Stimulated activated CD8-positive, alpha-beta memory T cell treated with anti-CD3 and anti-CD28 coated beads, Interleukin-7, amount 100 ng/mL, for 1 hour (primary cell): ENCODE measurements at regions not wholly inside any gene's neighbourhood (a gene's known extent, or its start where the extent isn't known, plus 50 kb on each side); places are given as distances from the start of the nearest gene placed in this dataset.
"Not testable (repeated sequence)": the region's sequence is repeated elsewhere in the genome, so short reads cannot be mapped to it uniquely, and the experiment has no call there.

ENCODE experiments used
- DNase-seq, 2 donors: peaks; one replicate each; pipeline ENCODE4 v3.0.0-alpha.2; 2020; ENCODE audit warnings: low read depth in 2 of 2

DNA sequence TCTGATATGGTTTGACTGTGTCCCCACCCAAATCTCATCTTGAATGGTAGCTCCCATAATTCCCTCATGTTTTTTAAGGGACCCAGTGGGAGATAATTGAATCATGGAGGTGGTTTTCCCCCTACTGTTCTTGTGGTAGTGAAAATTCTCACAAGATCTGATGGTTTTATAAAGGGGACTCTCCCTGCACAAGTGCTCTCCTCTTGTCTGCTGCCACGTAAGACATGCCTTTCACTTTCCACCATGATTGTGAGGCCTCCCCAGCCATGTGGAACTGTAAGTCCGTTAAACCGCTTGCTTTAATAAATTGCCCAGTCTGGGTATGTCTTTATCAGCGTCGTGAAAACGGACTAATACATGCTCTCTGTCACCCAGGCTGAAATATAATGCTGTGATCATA lies 200.9 kb upstream of the SLIT2 start:
- no peak for DNase-seq

DNA sequence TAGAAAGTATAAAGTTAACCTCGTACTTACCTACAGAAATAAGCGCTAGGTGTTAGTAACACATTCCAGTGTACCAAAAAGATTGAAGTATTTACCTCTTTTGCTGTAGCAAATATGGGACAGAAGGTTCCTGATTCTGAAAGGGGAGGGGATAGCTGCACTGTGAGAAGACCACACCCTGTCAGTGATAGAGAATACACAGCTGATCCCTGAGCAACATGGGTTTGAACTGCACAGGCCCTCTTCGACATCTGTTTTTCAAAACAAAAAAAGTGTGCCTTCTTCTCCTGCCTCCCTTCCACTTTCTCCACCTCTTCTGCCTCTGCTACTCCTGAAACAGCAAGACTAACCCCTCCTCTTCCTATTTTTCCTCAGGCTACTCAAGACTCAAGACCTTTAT lies 201.8 kb upstream of the SLIT2 start:
- DNase-seq: no peak

DNA sequence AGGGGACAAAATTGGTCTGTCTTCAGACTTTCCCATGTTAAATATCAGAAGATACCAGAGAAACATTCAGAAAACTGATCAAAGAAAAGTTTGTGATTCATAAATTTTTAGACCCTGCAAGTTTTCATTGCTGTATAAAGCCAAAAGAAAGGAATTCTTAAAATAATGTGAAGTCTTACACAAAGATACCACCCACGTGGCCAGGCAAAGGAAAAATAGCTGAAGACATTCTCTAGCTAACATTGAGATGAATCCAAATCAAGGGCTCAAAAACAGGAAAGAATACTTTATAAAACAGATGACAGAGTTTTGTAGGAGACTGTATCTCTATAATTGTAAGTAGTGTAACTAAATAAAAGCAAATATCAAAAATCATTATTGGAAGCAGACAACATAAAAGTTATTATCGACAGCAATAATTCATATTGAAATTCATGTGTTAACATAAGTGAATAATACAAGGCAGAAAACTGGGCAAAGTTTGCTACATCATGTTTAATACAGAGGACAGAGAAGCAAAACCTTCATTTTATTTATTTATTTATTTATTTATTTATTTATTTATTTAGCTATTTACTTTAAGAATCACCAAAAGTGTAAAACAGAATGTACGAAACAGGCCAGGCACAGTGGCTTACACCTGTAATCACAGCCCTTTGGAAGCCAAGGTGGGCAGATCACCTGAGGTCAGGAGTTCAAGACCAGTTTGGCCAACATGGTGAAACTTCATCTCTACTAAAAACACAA lies 204.6 kb upstream of the SLIT2 start:
- DNase-seq: no peak

DNA sequence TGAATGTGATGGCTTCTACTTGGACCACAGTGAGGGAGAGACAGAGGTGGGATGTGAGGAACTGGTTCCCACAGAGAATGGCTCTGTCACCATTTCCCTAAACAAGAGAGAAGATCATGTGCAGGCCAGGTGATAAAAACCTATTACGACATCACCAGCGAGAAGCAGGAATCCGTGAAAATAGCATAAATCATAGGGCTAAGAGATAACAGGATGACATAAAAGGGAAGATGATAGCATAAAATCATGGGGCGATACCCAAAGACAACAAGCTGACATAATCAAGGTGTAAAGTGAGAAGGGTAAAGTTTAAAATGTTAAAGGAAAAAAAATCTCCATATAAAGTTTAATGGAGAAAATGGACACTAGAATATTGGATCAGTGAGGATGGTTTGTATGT lies 205.5 kb upstream of the SLIT2 start:
- no peak for DNase-seq

DNA sequence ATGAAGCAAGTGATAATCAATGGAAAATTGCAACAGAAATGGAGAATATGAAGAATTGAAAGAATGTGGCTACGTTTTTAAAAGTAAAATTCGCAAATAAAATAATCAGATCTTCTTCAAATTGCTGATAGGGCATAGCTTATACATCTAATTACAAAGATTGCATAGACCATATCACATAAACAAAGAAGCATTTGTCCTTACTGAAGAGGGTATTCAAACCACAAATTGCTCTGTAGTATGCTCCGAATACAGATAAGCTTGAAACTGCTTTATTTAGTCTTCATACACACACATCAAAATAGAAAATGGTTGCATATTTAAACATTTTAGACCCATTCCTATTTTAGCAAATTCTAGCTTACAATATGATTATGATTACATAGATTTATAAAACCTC lies 206.7 kb upstream of the SLIT2 start:
- no peak for DNase-seq

DNA sequence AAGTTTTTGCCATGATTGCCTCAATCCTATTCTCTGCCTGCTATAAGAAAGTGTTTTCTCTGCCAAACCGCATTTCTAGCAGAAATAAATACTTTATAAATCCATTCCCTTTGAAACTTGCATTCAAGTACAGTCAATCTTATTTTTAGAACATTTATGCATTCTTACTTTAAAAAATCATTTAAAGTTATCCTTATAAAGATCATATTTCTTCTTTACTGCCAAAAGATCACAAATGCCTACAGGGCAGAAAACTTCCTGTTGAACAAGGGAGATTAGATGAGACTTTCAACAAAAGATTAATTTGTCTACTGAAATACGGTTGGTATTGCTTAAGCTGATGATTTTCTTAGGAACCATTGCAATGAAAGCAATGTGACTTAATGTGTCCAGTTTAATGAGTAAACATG lies 207.2 kb upstream of the SLIT2 start:
- DNase-seq: no peak

DNA sequence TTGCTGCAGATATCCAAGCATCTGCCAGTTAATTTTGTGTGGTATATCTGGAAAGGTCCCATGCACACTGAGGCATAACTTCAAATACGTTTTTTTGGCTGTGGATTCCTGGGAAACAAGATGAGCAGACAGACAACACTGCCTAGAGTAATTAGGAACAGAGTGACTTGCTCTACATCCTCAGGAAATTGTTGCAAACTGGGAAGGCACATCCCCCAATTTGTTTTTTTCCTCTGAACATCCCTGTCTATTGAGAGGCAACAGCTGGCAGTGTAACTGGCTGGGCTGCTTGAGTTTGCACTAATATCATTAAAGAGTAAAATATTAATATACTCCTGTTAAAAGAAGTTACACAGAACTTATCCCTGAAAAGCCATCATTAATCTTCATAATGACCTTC lies 207.7 kb upstream of the SLIT2 start:
- DNase-seq: no peak

DNA sequence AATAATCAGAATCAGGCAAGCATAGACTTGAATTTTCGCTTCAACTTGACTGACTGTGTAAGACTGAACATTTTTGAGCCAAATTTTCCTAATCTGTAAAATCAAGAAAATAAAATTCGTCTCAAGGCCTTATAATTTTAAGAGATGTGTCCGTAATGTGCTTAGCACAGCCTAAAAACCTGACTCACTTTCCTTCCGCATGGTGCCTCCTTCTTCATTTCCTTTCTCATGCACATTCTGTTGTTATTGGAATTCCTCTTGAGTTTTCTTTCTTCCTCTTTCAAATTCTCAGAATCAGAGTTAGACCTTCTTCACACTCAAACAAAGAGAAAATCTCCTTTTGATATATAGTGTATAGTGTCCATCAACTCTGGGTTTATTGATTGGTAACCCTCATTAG lies 208.9 kb upstream of the SLIT2 start:
- no peak for DNase-seq

DNA sequence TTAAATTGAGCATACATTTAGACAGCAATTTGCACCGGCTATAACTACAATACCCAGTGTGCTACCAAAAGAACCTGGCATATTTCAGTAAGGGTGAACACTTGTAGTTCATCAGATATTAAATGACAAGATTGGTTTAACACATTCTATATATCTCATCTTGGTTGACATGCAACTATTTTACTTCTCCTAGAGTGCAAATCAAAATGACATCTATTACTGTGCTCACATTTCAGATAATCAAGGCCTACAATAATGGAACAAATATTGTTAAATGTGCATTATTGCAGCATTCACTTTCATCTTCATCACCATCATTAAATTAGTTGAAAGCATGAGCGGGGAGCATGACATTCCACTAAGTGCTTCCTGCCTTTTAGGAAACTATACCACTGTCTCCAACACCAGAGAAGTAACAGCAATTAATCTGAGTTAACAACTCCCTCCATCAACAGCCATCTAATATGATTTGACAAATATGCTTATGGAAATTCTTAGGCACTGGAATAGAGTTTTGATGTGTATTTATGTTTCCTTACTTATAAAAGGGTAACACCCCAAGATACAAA lies 209.8 kb upstream of the SLIT2 start:
- DNase-seq: no peak

DNA sequence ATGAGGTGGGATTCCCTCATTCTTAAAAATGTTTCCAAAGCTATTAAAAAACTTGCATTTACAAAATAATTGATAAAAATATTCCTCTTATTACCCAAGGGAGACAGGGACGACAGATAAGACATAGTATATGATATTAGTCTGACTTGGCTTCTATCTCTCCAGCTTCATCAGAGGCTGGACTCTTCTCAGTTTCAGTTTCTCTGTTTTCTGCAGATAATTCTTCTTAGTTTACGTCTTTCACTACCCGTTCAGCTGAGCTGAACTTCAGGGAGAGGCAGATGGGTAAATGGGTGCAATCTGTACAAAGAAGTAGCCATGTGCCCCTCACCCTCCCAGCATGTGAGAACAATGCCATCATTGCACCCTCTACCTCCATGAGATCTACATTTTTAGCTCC lies 214.0 kb upstream of the SLIT2 start:
- DNase-seq: no peak

DNA sequence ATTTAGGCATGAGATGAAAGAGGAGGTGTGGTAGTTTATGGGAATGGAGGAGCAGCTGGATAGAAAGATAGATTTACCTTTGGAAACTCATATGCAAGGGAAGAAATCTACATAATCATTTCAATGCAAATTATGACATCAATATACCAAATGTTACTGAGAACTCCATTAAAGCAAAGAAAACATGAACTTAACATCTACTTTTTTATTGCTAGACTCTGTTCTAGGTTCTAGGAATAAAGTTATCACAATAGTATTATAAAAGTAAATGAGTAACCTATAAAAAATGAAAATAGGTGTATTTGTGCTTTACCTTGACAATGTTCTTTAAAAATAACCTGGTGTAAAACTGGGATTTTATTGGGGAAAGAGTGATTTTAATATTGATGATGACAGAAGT lies 221.6 kb upstream of the SLIT2 start:
- no peak for DNase-seq

DNA sequence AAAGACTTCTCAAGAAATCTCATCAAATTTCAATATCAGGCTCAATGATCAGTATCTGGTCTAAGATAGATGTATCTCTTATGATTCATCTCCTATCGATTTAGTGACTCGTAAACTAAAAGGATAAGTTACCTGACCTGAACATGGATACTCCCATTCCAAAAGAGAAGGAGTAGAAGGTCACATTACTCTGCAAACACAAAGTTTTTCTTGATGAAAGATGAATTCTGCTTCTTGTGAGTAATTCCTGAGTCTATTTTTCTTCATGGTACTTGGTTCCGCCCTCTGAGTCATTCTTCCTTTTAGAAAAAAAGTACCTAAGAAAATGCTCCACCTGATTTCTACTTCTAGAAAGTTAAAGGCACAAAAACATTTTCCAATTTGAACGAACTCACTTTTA lies 223.1 kb upstream of the SLIT2 start:
- DNase-seq: no peak

DNA sequence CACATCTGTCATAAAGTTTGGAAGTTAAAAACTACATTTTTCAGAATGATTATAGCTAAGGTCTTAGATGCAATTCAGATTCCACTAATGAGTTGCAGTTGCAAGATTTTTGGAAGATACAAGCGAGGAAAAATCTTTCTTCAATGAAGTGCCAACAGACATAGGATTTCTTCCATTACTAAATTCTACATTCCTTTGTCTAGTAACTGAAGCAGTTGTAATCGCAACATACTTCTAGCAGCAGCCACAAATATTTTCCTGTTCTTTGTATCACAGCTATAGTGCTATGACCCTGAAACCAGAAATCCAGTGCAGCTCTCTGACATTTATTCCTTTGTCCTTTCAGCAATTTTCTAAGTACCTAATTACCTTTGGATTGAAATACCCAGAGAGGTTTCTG lies 225.2 kb upstream of the SLIT2 start:
- no peak for DNase-seq

DNA sequence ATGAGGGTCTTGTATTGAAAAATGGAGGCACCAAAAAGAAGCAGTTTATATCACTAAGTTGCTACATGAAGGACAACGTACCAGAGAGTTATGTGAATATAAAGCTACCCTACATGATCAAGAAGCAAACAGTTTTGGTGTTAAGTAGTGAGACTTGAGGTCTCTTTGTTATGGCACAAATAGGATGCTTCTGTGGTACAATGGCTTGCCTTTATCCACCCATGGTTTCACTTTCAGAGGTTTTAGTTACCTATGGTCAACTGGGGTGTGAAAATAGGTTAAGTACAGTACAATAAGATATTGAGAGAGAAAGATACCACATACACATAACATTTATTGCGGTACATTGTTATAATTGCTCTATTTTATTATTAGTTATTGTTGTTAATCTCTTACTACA lies 229.2 kb upstream of the SLIT2 start:
- no peak for DNase-seq

DNA sequence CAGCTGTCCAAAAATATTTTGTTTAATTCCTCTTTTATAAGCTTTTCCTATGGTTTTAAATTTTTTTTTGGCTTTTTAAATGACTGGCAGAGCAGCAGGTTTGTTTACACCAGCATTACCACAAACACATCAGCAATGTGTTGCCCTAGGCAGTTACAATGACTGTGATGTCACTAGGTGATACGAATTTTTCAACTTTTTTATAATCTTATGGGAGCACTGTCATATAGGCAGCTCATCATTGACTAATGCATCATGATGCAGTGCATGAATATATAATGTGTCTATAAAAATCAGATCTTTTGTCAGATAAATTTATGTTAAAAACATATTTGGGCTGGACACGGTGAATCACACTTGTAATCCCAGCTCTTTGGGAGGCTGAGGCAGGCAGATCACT lies 231.6 kb upstream of the SLIT2 start:
- no peak for DNase-seq

DNA sequence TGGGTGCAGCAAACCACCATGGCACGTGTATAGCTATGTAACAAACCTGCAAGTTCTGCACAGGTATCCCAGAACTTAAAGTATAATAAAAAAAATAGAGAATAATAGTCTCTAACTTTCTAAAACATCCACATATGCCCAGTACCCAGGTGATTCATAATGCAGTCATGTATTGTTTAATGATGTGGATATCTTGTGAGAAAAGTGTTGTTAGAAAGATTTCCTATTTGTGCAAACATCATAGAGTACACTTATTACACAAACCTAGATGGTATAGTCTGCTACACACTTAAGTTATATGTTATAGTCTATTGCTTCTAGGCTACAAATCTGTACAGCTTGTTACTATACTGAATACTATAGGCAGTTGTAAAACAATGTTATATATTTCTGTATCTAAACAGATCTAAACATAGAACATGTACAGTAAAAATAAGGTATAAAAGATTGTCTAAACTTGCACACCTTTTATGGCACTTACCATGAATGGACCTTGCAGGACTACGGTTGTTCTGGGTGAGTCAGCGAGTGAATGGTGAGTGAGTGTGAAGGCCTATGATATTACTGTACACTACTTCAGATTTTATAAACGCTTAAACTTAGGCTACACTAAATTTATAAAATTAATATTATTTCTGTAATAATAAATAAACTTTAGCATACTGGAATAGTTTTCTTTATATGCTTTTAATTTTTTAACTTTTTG lies 232.2 kb upstream of the SLIT2 start:
- DNase-seq: no peak

DNA sequence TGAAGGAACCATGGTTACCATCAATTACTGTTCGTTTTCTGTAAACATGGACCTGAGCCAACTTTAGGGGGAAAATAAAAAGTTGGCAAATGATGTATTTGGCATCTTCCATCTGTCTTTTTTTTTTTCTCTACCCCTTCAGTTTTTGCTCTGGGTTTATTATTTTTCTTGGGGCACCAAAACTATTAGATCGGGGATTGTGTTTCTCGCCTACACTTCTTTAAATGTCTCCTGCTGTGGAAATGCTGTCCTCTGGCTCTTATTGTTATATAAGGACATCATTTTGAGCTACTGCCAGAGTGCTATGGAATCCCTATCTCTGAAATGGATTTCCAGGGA lies 234.0 kb upstream of the SLIT2 start:
- no peak for DNase-seq

DNA sequence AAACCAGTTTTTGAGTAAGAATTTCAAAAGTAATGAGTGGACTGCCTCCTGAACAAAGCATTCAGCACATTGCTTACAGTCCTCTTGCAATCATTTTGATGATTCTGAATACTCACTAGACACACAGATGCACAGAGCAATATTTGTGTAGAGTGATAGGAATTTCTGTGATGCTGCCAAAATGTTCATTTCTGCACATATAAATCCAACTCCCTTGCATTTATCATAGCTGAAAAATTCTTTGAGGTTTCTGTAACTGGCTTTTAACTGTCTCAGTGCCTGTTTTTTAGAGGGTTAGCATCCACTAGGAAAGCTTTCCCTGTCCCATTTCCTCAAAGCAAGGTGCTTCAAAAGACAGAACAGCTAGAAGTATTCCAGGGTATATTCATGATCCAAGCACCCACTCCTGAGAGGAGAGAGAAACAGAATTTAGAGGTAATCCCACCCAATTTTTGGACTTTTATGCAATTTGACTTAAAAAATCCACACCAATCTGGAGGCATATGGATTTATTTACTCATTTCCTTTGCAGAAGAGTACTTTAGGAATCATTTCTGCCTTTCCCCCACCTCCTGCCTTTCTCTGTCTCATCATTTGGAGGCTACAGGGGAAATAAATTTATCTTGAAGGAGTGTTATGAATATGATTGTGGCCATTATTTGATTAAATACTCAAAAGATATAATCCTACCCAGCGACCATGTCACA lies 234.5 kb upstream of the SLIT2 start:
- DNase-seq: no peak

DNA sequence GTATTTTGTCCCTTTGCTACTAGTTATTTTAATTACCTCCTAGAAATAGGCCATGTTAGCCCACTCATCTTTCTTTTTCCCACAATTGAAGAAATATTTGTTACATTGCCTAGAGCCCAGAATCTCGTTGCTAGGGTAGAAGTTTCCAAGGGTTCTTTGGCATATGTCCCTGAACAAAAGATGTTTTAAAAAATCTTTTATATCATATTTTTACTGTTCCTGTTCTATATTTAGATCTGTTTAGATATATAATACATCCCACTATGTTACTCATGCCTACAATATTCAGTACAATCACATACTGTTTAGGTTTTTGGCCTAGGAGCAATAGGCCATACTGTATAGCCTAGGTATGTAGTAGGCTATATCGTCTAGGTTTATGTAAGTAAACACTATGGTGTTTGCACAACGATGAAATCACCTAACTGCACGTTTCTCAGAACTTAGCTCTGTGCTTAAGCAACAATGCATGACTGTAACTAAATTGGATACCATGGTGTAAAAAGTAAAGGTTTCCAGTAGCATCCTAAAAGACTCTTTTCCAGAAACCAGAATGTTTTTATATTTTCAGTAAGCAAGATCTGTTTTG lies 236.0 kb upstream of the SLIT2 start:
- DNase-seq: no peak

DNA sequence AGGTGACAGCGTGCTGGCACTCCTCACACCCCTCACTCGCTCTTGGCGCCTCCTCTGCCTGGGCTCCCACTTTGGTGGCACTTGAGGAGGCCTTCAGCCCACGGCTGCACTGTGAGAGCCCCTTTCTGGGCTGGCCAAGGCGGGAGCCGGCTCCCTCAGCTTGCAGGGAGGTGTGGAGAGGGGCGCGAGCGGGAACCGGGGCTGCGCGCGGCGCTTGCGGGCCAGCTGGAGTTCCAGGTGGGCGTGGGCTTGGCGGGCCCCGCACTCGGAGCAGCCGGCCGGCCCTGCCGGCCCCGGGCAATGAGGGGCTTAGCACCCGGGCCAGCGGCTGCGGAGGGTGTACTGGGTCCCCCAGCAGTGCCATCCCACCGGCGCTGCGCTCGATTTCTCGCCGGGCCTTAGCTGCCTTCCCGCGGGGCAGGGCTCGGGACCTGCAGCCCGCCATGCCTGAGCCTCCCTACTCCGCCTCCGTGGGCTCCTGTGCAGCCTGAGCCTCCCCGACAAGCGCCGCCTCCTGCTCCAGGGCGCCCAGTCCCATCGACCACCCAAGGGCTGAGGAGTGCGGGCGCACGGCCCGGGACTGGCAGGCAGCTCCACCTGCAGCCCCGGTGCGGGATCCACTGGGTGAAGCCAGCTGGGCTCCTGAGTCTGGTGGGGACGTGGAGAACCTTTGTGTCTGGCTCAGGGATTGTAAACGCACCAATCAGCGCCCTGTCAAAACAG lies 247.7 kb upstream of the SLIT2 start:
- DNase-seq: not testable (repeated sequence)

DNA sequence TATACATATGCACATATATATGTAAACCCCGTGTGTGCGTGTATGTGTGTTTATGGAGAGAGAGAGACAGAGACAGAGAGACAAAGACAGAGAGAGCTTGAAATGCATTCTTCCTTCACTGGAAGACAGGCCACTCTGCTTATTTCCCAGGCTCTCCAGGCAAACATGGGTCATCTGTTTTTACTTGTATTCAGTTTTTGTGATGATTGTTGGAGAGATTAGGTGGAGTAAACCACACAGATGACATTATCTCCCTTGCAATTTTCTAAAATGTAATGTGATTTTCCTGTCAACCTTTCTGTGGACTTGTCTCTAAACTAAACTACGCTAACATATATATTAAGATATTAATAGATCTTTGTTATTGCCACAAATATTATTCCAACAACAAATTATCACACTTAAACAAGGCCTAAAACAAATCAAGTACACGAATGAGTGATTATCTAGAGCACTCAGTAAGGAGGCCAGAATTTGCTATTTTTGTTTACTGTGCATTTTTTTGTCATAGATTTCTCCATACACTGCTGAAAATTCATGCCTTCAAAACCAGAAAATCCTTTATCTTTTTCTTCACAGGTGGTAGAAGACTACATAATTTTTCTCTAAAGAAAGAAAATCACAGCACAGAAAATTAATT lies 251.8 kb upstream of the SLIT2 start:
- no peak for DNase-seq
